H9 (cell line): ENCODE measurements at regions not wholly inside any gene's neighbourhood (a gene's known extent, or its start where the extent isn't known, plus 50 kb on each side); places are given as distances from the start of the nearest gene placed in this dataset.

Experiments used
- DNase-seq: peaks from one replicate; pipeline ENCODE4 v3.0.0-alpha.2; 2017
- H2AFZ ChIP-seq: one replicate; pipeline ENCODE4 v1.6.1; 2013; ENCODE audit warnings: mild to moderate bottlenecking, low read length, control low read depth, moderate library complexity
- H2AK5ac ChIP-seq: 2 replicates; pipeline ENCODE4 v1.6.1; 2013; ENCODE audit warnings: low read length, control low read depth, mixed read lengths; ENCODE audit not compliant: insufficient read length
- H2BK120ac ChIP-seq: one replicate; pipeline ENCODE4 v1.6.1; 2013; ENCODE audit warnings: low read depth, mild to moderate bottlenecking, low read length, control low read depth, inconsistent platforms; ENCODE audit not compliant: poor library complexity, severe bottlenecking
- H2BK12ac ChIP-seq: 2 replicates; pipeline ENCODE4 v1.6.1; 2013; ENCODE audit warnings: low read length, control low read depth, mixed read lengths, low read depth; ENCODE audit not compliant: insufficient read length
- H2BK15ac ChIP-seq: 2 replicates; pipeline ENCODE4 v1.6.1; 2013; ENCODE audit warnings: low read depth, low read length, control low read depth
- H2BK20ac ChIP-seq: one replicate; pipeline ENCODE4 v1.6.1; 2013; ENCODE audit warnings: low read depth, mild to moderate bottlenecking, low read length, control low read depth, inconsistent platforms; ENCODE audit not compliant: poor library complexity, severe bottlenecking
- H2BK5ac ChIP-seq: 2 replicates; pipeline ENCODE4 v1.6.1; 2013; ENCODE audit warnings: low read length, control low read depth, mixed read lengths; ENCODE audit not compliant: insufficient read length
- H3K14ac ChIP-seq: 2 replicates; pipeline ENCODE4 v1.6.1; 2013; ENCODE audit warnings: low read length, control low read depth; ENCODE audit not compliant: insufficient read depth
- H3K18ac ChIP-seq: 2 replicates; pipeline ENCODE4 v1.6.1; 2013; ENCODE audit warnings: low read depth, mild to moderate bottlenecking, mixed read lengths, low read length, control low read depth; ENCODE audit not compliant: insufficient read length
- H3K23ac ChIP-seq: 2 replicates; pipeline ENCODE4 v1.6.1; 2013; ENCODE audit warnings: low read length, control low read depth, mixed read lengths, low read depth; ENCODE audit not compliant: insufficient read length
- H3K23me2 ChIP-seq: 2 replicates; pipeline ENCODE4 v1.6.1; 2013; ENCODE audit warnings: low read depth, mild to moderate bottlenecking, mixed read lengths, low read length, control low read depth; ENCODE audit not compliant: insufficient read length, poor library complexity, severe bottlenecking
- H3K27ac ChIP-seq: 2 replicates; pipeline ENCODE4 v1.5.1; 2013; ENCODE audit warnings: low read length, control low read depth, mixed read lengths, low read depth; ENCODE audit not compliant: insufficient read length
- H3K27me3 ChIP-seq: 2 replicates; pipeline ENCODE4 v1.6.1; 2013; ENCODE audit warnings: low read length, control low read depth, inconsistent platforms; ENCODE audit not compliant: insufficient read depth
- H3K4ac ChIP-seq: 2 replicates; pipeline ENCODE4 v1.6.1; 2013; ENCODE audit warnings: low read depth, mild to moderate bottlenecking, control low read depth, inconsistent platforms, low read length, moderate library complexity
- H3K4me1 ChIP-seq: 2 replicates; pipeline ENCODE4 v1.6.1; 2013; ENCODE audit warnings: low read length, control low read depth, inconsistent platforms; ENCODE audit not compliant: insufficient read depth
- H3K4me2 ChIP-seq: 2 replicates; pipeline ENCODE4 v1.6.1; 2013; ENCODE audit warnings: low read length, control low read depth, mixed read lengths; ENCODE audit not compliant: insufficient read length, insufficient read depth
- H3K56ac ChIP-seq: 2 replicates; pipeline ENCODE4 v1.6.1; 2013; ENCODE audit warnings: low read depth, mild to moderate bottlenecking, mixed read lengths, low read length, control low read depth; ENCODE audit not compliant: insufficient read length
- H3K79me1 ChIP-seq: 2 replicates; pipeline ENCODE4 v1.6.1; 2013; ENCODE audit warnings: low read depth, mild to moderate bottlenecking, moderate library complexity, low read length, control low read depth, inconsistent platforms; ENCODE audit not compliant: insufficient read depth, poor library complexity, severe bottlenecking
- H3K79me2 ChIP-seq: 2 replicates; pipeline ENCODE4 v1.6.1; 2013; ENCODE audit warnings: low read length, control low read depth, inconsistent platforms; ENCODE audit not compliant: insufficient read depth
- H3K9ac ChIP-seq: 2 replicates; pipeline ENCODE4 v1.6.1; 2013; ENCODE audit warnings: low read length, control low read depth, mixed read lengths; ENCODE audit not compliant: insufficient read length; ENCODE audit errors: extremely low read depth
- H3K9me3 ChIP-seq: one replicate; pipeline ENCODE4 v1.6.1; 2013; ENCODE audit warnings: low read depth, low read length, inconsistent platforms; ENCODE audit not compliant: control insufficient read depth
- H3T11ph ChIP-seq: one replicate; pipeline ENCODE4 v1.6.1; 2013; ENCODE audit warnings: mild to moderate bottlenecking, low read length, control low read depth, inconsistent platforms
- H4K20me1 ChIP-seq: one replicate; pipeline ENCODE4 v1.6.1; 2013; ENCODE audit not compliant: control insufficient read depth, insufficient read length, insufficient read depth
- H4K5ac ChIP-seq: 2 replicates; pipeline ENCODE4 v1.6.1; 2013; ENCODE audit warnings: low read depth, mild to moderate bottlenecking, mixed read lengths, low read length, control low read depth; ENCODE audit not compliant: insufficient read length
- H4K8ac ChIP-seq: replicated peaks from 2 replicates; pipeline ENCODE4 v1.6.1; 2013; ENCODE audit warnings: low read length, control low read depth, mixed read lengths, low read depth; ENCODE audit not compliant: insufficient read length
- H4K91ac ChIP-seq: 2 replicates; pipeline ENCODE4 v1.6.1; 2013; ENCODE audit warnings: low read depth, mild to moderate bottlenecking, moderate library complexity, mixed read lengths, low read length, control low read depth; ENCODE audit not compliant: insufficient read length
- H3K27ac Mint-ChIP-seq, 3 experiments: 2 replicates in 2 of 3; 3 replicates in 1 of 3; pipeline ENCODE4 v1.8.0; 2020 to 2021; ENCODE audit warnings: mixed read lengths in 3 of 3, mild to moderate bottlenecking in 1 of 3, moderate library complexity in 1 of 3
- H3K27me3 Mint-ChIP-seq: 2 replicates; pipeline ENCODE4 v1.8.0; 2021; ENCODE audit warnings: low read depth, mild to moderate bottlenecking, moderate library complexity, mixed read lengths
- H3K36me3 Mint-ChIP-seq, 3 experiments: 2 replicates in 2 of 3; 3 replicates in 1 of 3; pipeline ENCODE4 v1.8.0; 2020 to 2021; ENCODE audit warnings: low read depth in 3 of 3, mixed read lengths in 3 of 3; ENCODE audit not compliant: insufficient read depth in 1 of 3
- H3K4me1 Mint-ChIP-seq, 2 experiments: 2 replicates each; pipeline ENCODE4 v1.8.0; 2020; ENCODE audit warnings: mixed read lengths in 2 of 2
- H3K4me3 Mint-ChIP-seq, 2 experiments: 2 replicates in 1 of 2; 3 replicates in 1 of 2; pipeline ENCODE4 v1.8.0; 2020 to 2021; ENCODE audit warnings: mild to moderate bottlenecking in 2 of 2, mixed read lengths in 2 of 2, moderate library complexity in 1 of 2
- H3K9me3 Mint-ChIP-seq, 2 experiments: 2 replicates in 1 of 2; 3 replicates in 1 of 2; pipeline ENCODE4 v1.8.0; 2020; ENCODE audit warnings: mild to moderate bottlenecking in 2 of 2, mixed read lengths in 2 of 2, moderate library complexity in 1 of 2
- CTCF ChIP-seq: fragments of 200-600 bp; sonication (generic); conservative IDR thresholded peaks from 3 replicates; pipeline ENCODE4 v1.8.0; 2021; ENCODE audit warnings: antibody characterized with exemption, mild to moderate bottlenecking
- WGBS: extraction: QIAGEN DNeasy Blood & Tissue Kit; methylation state at CpG from one replicate; pipeline ENCODE4 v1.1.7; 2013; ENCODE audit warnings: missing lambda C conversion rate, low lambda C conversion rate, mixed read lengths; ENCODE audit not compliant: insufficient read length; ENCODE audit errors: extremely low coverage; 5-methylcytosine and 5-hydroxymethylcytosine counted together

- no peak overlapping the region for H3K4me3 Mint-ChIP-seq
- Histone ChIP-seq H3K23ac (no peak overlapping the region), H3K4ac (no peak overlapping the region), H3K14ac (no peak overlapping the region), H3K27ac (no peak overlapping the region), H4K8ac (no peak overlapping the region), H3K79me2 (no peaks in the 10 kb centered on the region), H2BK20ac (no peak overlapping the region), H3K56ac (no peak overlapping the region), H3T11ph (no peak overlapping the region), H2AK5ac (no peak overlapping the region), H3K4me2 (no peak overlapping the region), H2BK15ac (no peak overlapping the region), H2BK12ac (no peak overlapping the region), H2BK120ac (no peak overlapping the region), H4K20me1 (no peaks in the 10 kb centered on the region), H3K18ac (no peak overlapping the region), H2BK5ac (no peak overlapping the region), H3K9ac (no peak overlapping the region), H3K9me3 (no peaks in the 10 kb centered on the region), H4K91ac (no peak overlapping the region), H2AFZ (no peak overlapping the region), H3K27me3 (no peaks in the 10 kb centered on the region), H3K23me2 (no peaks in the 10 kb centered on the region), H4K5ac (no peak overlapping the region), H3K4me1 (no peaks in the 10 kb centered on the region), H3K79me1 (no peaks in the 10 kb centered on the region)
- peaks cover 3% of the 10 kb centered on the region in 2 experiments; a peak in 2 of 4 replicates for H3K4me1 Mint-ChIP-seq
- TF ChIP-seq CTCF = no peak
- H3K27ac Mint-ChIP-seq = no peak overlapping the region
- H3K9me3 Mint-ChIP-seq = peaks cover 0 to 3% of the 10 kb centered on the region in 2 experiments; a peak in 1 of 5 replicates
- H3K27me3 Mint-ChIP-seq = no peaks in the 10 kb centered on the region
- no peak for DNase-seq
- H3K36me3 Mint-ChIP-seq = no peaks in the 10 kb centered on the region
- WGBS = no CpG with 5 or more reads among the region's 1 CpG
These were observed 308.8 kb downstream of the SEMA3D start for GRCh38 chr7:84877943-84878570.
